HEK293 (cell line): ENCODE measurements at regions not wholly inside any gene's neighbourhood (a gene's known extent, or its start where the extent isn't known, plus 50 kb on each side); places are given as distances from the start of the nearest gene placed in this dataset.

Experiments
- IKZF3 ChIP-seq: fragments of 450-650 bp; IDR thresholded peaks from 2 replicates; pipeline ENCODE4 v1.5.0; 2018; ENCODE audit warnings: missing biosample characterization, mild to moderate bottlenecking, missing genetic modification characterization, moderate library complexity
- ZNF114 ChIP-seq: fragments of 450-650 bp; formaldehyde crosslinking; IDR thresholded peaks from 2 replicates; pipeline ENCODE4 v1.5.0; 2017; ENCODE audit warnings: missing biosample characterization, missing genetic modification characterization
- ZNF214 ChIP-seq: fragments of 450-650 bp; formaldehyde crosslinking; IDR thresholded peaks from 2 replicates; pipeline ENCODE4 v1.5.1; 2017; ENCODE audit warnings: missing biosample characterization, mild to moderate bottlenecking, missing genetic modification characterization, borderline replicate concordance
- ZNF274 ChIP-seq, 2 experiments: fragments of 200-500 bp in 1 of 2; fragments of 450-650 bp in 1 of 2; sonication (Bioruptor generic) in 1 of 2; formaldehyde crosslinking in 1 of 2; IDR thresholded peaks; 2 replicates each; pipeline versions ENCODE4 v1.5.1 to v1.6.1; 2014 to 2016; ENCODE audit warnings: borderline replicate concordance in 1 of 2, inconsistent platforms in 1 of 2, low read length in 1 of 2, missing biosample characterization in 1 of 2, missing genetic modification characterization in 1 of 2
- ZNF292 ChIP-seq: fragments of 450-650 bp; formaldehyde crosslinking; IDR thresholded peaks from 2 replicates; pipeline ENCODE4 v1.5.1; 2016; ENCODE audit warnings: low read depth, missing biosample characterization, missing genetic modification characterization, borderline replicate concordance
- ZNF707 ChIP-seq: fragments of 450-650 bp; formaldehyde crosslinking; IDR thresholded peaks from 2 replicates; pipeline ENCODE4 v1.5.1; 2016; ENCODE audit warnings: missing biosample characterization, missing genetic modification characterization
- TF ChIP-seq, protein P1 (sequence below): fragments of 450-650 bp; formaldehyde crosslinking; IDR thresholded peaks from 2 replicates; pipeline ENCODE4 v1.5.1; 2016; ENCODE audit warnings: missing biosample characterization, missing genetic modification characterization

- TF ChIP-seq ZNF707 (tag by site-specific recombination) (no peak), ZNF214 (no peak), ZNF114 (tag by site-specific recombination) (no peak), ZNF292 (tag by site-specific recombination) (no peak), ZNF274 (IDR thresholded peaks at IDR 0.05; ENCODE audit: low read length) (no peak), ZNF274 (tag by site-specific recombination; IDR thresholded peaks at IDR 0.05; ENCODE audit: borderline replicate concordance) (no peak), IKZF3 (tag by site-specific recombination) (no peak)
- TF ChIP-seq, protein P1, sequence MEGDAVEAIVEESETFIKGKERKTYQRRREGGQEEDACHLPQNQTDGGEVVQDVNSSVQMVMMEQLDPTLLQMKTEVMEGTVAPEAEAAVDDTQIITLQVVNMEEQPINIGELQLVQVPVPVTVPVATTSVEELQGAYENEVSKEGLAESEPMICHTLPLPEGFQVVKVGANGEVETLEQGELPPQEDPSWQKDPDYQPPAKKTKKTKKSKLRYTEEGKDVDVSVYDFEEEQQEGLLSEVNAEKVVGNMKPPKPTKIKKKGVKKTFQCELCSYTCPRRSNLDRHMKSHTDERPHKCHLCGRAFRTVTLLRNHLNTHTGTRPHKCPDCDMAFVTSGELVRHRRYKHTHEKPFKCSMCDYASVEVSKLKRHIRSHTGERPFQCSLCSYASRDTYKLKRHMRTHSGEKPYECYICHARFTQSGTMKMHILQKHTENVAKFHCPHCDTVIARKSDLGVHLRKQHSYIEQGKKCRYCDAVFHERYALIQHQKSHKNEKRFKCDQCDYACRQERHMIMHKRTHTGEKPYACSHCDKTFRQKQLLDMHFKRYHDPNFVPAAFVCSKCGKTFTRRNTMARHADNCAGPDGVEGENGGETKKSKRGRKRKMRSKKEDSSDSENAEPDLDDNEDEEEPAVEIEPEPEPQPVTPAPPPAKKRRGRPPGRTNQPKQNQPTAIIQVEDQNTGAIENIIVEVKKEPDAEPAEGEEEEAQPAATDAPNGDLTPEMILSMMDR (tag by site-specific recombination): no peak
Measured at GRCh38 chr5:77832938-77833337, 56.8 kb upstream of the TBCA start.
